HCT116 (cell line): ENCODE measurements at regions not wholly inside any gene's neighbourhood (a gene's known extent, or its start where the extent isn't known, plus 50 kb on each side); places are given as distances from the start of the nearest gene placed in this dataset.

Source experiments
- ATAC-seq: fragments of 200-7000 bp; cut with Tn5 transposase; 2 replicates; pipeline ENCODE4 v1.9.1; 2020; ENCODE audit warnings: mild to moderate bottlenecking, moderate library complexity
- BruUV-seq: library from RNA; stranded (reverse); fragments of 400-500 nt; replicated peaks from 2 replicates; lab custom pipeline; 2021; lab: Mats Ljungman, UMichigan
- CTCF ChIA-PET: fragments of 300-600 bp; sonication (Branson Sonifier 250); formaldehyde crosslinking; loops from one replicate; lab custom pipeline; 2021; ENCODE audit warnings: antibody characterized with exemption; lab: Charles Lee
- POLR2A ChIA-PET: fragments of 300-600, 350-600 bp; sonication (Branson Sonifier 250); formaldehyde crosslinking; loops from one replicate; lab custom pipeline; 2021; ENCODE audit warnings: antibody characterized with exemption; lab: Charles Lee
- RAD21 ChIA-PET, 2 experiments: fragments of 300-600 bp; sonication (Branson Sonifier 250); formaldehyde crosslinking; loops; one replicate each; lab custom pipeline; 2023; ENCODE audit warnings: low total read pairs in 2 of 2; ENCODE audit not compliant: uncharacterized antibody in 2 of 2, unreplicated experiment in 2 of 2, low non-redundant PET in 1 of 2; lab: Charles Lee
- DNase-seq: peaks from one replicate; pipeline ENCODE4 v3.0.0-alpha.2; 2010; ENCODE audit warnings: low read depth, low spot score
- H2AFZ ChIP-seq: fragments of 200-600 bp; shearing (Covaris generic), sonication (generic); 2 replicates; pipeline ENCODE4 v1.6.1; 2017; ENCODE audit warnings: low read depth, mixed run types, mixed read lengths, antibody characterized with exemption, low read length; ENCODE audit not compliant: poor library complexity, severe bottlenecking
- H3K27ac ChIP-seq: 2 replicates; pipeline ENCODE4 v1.5.1; 2012; ENCODE audit warnings: low read depth, low read length
- H3K27me3 ChIP-seq: fragments of 200-600 bp; sonication (generic); 2 replicates; pipeline ENCODE4 v1.6.1; 2016; ENCODE audit warnings: mixed run types, low read length, mixed read lengths; ENCODE audit not compliant: insufficient read depth
- H3K36me3 ChIP-seq, 2 experiments: fragments of 200-500 bp in 1 of 2; fragments of 200-600 bp in 1 of 2; sonication (Bioruptor generic) in 1 of 2; sonication (generic) in 1 of 2; 2 replicates each; pipeline versions ENCODE4 v1.5.1 to v1.6.1; 2014 to 2016; ENCODE audit warnings: low read length in 2 of 2, inconsistent platforms in 1 of 2, mixed read lengths in 1 of 2, mixed run types in 1 of 2; ENCODE audit not compliant: insufficient read depth in 2 of 2, control insufficient read depth in 1 of 2
- H3K4me1 ChIP-seq, 2 experiments: fragments of 200-600 bp in 1 of 2; sonication (generic) in 1 of 2; 2 replicates each; pipeline versions ENCODE4 v1.5.1 to v1.6.1; 2012 to 2017; ENCODE audit warnings: low read length in 2 of 2, inconsistent platforms in 1 of 2, mild to moderate bottlenecking in 1 of 2, mixed read lengths in 1 of 2, mixed run types in 1 of 2, moderate library complexity in 1 of 2; ENCODE audit not compliant: insufficient read depth in 2 of 2, control insufficient read depth in 1 of 2
- H3K4me2 ChIP-seq: fragments of 200-600 bp; sonication (generic); 2 replicates; pipeline ENCODE4 v1.6.1; 2017; ENCODE audit warnings: mixed run types, low read length, mixed read lengths
- H3K4me3 ChIP-seq, 2 experiments: fragments of 200-600 bp in 1 of 2; sonication (generic) in 1 of 2; replicated peaks in 1 of 2; 2 replicates each; pipeline ENCODE4 v1.5.1; 2011 to 2016; ENCODE audit warnings: low read length in 2 of 2, control low read depth in 1 of 2, low read depth in 1 of 2, mild to moderate bottlenecking in 1 of 2, mixed read lengths in 1 of 2, mixed run types in 1 of 2
- H3K79me2 ChIP-seq: fragments of 200-600 bp; sonication (generic); 2 replicates; pipeline ENCODE4 v1.6.1; 2017; ENCODE audit warnings: mild to moderate bottlenecking, mixed run types, low read length, moderate library complexity, mixed read lengths; ENCODE audit not compliant: insufficient read depth
- H3K9ac ChIP-seq: fragments of 200-600 bp; sonication (generic); 2 replicates; pipeline ENCODE4 v1.6.1; 2016; ENCODE audit warnings: low read length, mixed read lengths
- H3K9me2 ChIP-seq: fragments of 200-600 bp; sonication (generic), shearing (Covaris generic); 2 replicates; pipeline ENCODE4 v1.6.1; 2017; ENCODE audit warnings: mixed run types, mild to moderate bottlenecking, moderate library complexity; ENCODE audit not compliant: insufficient read depth
- H3K9me3 ChIP-seq, 2 experiments: fragments of 200-500 bp in 1 of 2; fragments of 200-600 bp in 1 of 2; sonication (Bioruptor generic) in 1 of 2; sonication (generic) in 1 of 2; 2 replicates each; pipeline ENCODE4 v1.6.1; 2014 to 2017; ENCODE audit warnings: low read length in 2 of 2, mixed read lengths in 2 of 2, inconsistent platforms in 1 of 2, low read depth in 1 of 2, mild to moderate bottlenecking in 1 of 2, mixed run types in 1 of 2, moderate library complexity in 1 of 2; ENCODE audit not compliant: control insufficient read depth in 1 of 2, insufficient read depth in 1 of 2
- H4K20me1 ChIP-seq: fragments of 200-600 bp; sonication (generic), shearing (Covaris generic); 2 replicates; pipeline ENCODE4 v1.6.1; 2017; ENCODE audit warnings: mixed run types, mild to moderate bottlenecking, moderate library complexity; ENCODE audit not compliant: insufficient read depth
- CBX3 ChIP-seq: IDR thresholded peaks from 2 replicates; pipeline ENCODE4 v1.6.1; 2012; ENCODE audit warnings: low read depth
- CTCF ChIP-seq, 3 experiments: fragments of 200-600 bp in 1 of 3; sonication (generic) in 1 of 3; IDR thresholded peaks in 2 of 3; conservative IDR thresholded peaks in 1 of 3; 2 replicates each; pipeline ENCODE4 v1.5.1; 2012 to 2017; ENCODE audit warnings: low read depth in 2 of 3, low read length in 2 of 3, antibody characterized with exemption in 1 of 3, borderline replicate concordance in 1 of 3, control low read depth in 1 of 3, mild to moderate bottlenecking in 1 of 3, mixed read lengths in 1 of 3, mixed run types in 1 of 3, moderate library complexity in 1 of 3; ENCODE audit not compliant: insufficient read depth in 1 of 3
- EZH2 ChIP-seq: fragments of 200-600 bp; sonication (generic); IDR thresholded peaks from 2 replicates; pipeline ENCODE4 v1.6.1; 2017; ENCODE audit warnings: antibody characterized with exemption, mixed run types
- EZH2phosphoT487 ChIP-seq: fragments of 200-600 bp; IDR thresholded peaks from 2 replicates; pipeline ENCODE4 v1.6.1; 2018; ENCODE audit warnings: antibody characterized with exemption, borderline replicate concordance
- JUND ChIP-seq: IDR thresholded peaks from 2 replicates; pipeline ENCODE4 v1.6.1; 2012
- POLR2A ChIP-seq: IDR thresholded peaks from 2 replicates; pipeline ENCODE4 v1.7.0; 2011; ENCODE audit warnings: borderline replicate concordance; ENCODE audit not compliant: insufficient read depth, insufficient read length; ENCODE audit errors: extremely low read depth
- POLR2AphosphoS5 ChIP-seq: IDR thresholded peaks from 2 replicates; pipeline ENCODE4 v1.6.1; 2011; ENCODE audit warnings: mild to moderate bottlenecking, low read depth, low read length, moderate library complexity
- RAD21 ChIP-seq: IDR thresholded peaks from 2 replicates; pipeline ENCODE4 v1.6.1; 2012; ENCODE audit warnings: low read depth, mild to moderate bottlenecking
- SP1 ChIP-seq: IDR thresholded peaks from 2 replicates; pipeline ENCODE4 v1.6.1; 2012; ENCODE audit warnings: low read depth
- SRF ChIP-seq: IDR thresholded peaks from 2 replicates; pipeline ENCODE4 v1.6.1; 2012; ENCODE audit warnings: low read depth
- YY1 ChIP-seq: IDR thresholded peaks from 2 replicates; pipeline ENCODE4 v1.6.1; 2011; ENCODE audit warnings: low read length, low read depth, moderate library complexity, mild to moderate bottlenecking; ENCODE audit not compliant: insufficient replicate concordance; ENCODE audit errors: extremely low read depth
- intact Hi-C: fragments of 100-400 bp; cut with micrococcal nuclease; formaldehyde crosslinking; loops from 2 replicates; pipeline ENCODE4 v1.10.0; 2022

- ChIA-PET RAD21 (no interaction called here), POLR2A (no interaction called here), CTCF (interaction anchor here (0.8 to 1.4 kb wide), 4 partner anchors 9 to 12 kb away, joined by 3 to 8 read pairs (median 5); no protein-coding TSS in a partner anchor)
- BruUV-seq, result no TSS peak
- peaks cover 0 to 4% of the 10 kb centered on the region in 2 experiments; a peak in 1 of 4 replicates for H3K4me1 ChIP-seq
- intact Hi-C loops, result no loop called here
- ATAC-seq, result peak; percentile 69
- H3K27ac ChIP-seq, result no peak overlapping the region
- no peak for DNase-seq
- H3K27me3 ChIP-seq, result no peaks in the 10 kb centered on the region
- peak overlapping the region; percentile 86 for H2AFZ ChIP-seq
- TF ChIP-seq CTCF (IDR thresholded peaks at IDR 0.05 in 2 of 3, conservative IDR thresholded peaks at IDR 0.05 in 1 of 3; ENCODE audit: borderline replicate concordance in 1 of 3, insufficient read depth in 1 of 3, low read depth in 2 of 3, low read length in 2 of 3) (peak in 2 of 3 experiments; percentile 53 to 57; a peak in 4 of 6 replicates), YY1 (no peak), RAD21 (0 out of 2 replicates have a peak, but pooled peaks have one; percentile 17), EZH2 (no peak)
- no peaks in the 10 kb centered on the region for H3K79me2 ChIP-seq
- no peaks in the 10 kb centered on the region for H4K20me1 ChIP-seq
- no peaks in the 10 kb centered on the region for H3K36me3 ChIP-seq
- H3K9ac ChIP-seq, result no peak overlapping the region
- no peak overlapping the region for H3K4me2 ChIP-seq
- H3K9me2 ChIP-seq, result no peaks in the 10 kb centered on the region
- no peaks in the 10 kb centered on the region for H3K9me3 ChIP-seq
- H3K4me3 ChIP-seq, result no peak overlapping the region
These were observed 1040.7 kb upstream of the INTU start for GRCh38 chr4:126592088-126592487.

- Histone ChIP-seq H3K9me3 (no peaks in the 10 kb centered on the region), H4K20me1 (no peaks in the 10 kb centered on the region), H3K79me2 (no peaks in the 10 kb centered on the region), H3K4me1 (peaks cover 0 to 4% of the 10 kb centered on the region in 2 experiments; a peak in 1 of 4 replicates), H3K27ac (no peak overlapping the region), H2AFZ (no peak overlapping the region), H3K9ac (no peak overlapping the region), H3K4me2 (no peak overlapping the region), H3K27me3 (no peaks in the 10 kb centered on the region), H3K9me2 (no peaks in the 10 kb centered on the region), H3K36me3 (no peaks in the 10 kb centered on the region), H3K4me3 (no peak overlapping the region)
- no peak for DNase-seq
- intact Hi-C loops, result no loop called here
- no peak for ATAC-seq
- ChIA-PET RAD21 (no interaction called here), CTCF (no interaction called here), POLR2A (no interaction called here)
- TF ChIP-seq EZH2phosphoT487 (no peak), POLR2AphosphoS5 (no peak), POLR2A (no peak), CBX3 (no peak), SRF (no peak), JUND (no peak), SP1 (no peak), CTCF (IDR thresholded peaks at IDR 0.05 in 2 of 3, conservative IDR thresholded peaks at IDR 0.05 in 1 of 3; ENCODE audit: borderline replicate concordance in 1 of 3, insufficient read depth in 1 of 3, low read depth in 2 of 3, low read length in 2 of 3) (no peak)
- no TSS peak for BruUV-seq
These were observed 1039.1 kb upstream of the INTU start for GRCh38 chr4:126593626-126594025.
